Activated T-cell treated with anti-CD3 and anti-CD28 coated beads for 48 hours (primary cell): ENCODE measurements at regions not wholly inside any gene's neighbourhood (a gene's known extent, or its start where the extent isn't known, plus 50 kb on each side); places are given as distances from the start of the nearest gene placed in this dataset.
"Not testable (repeated sequence)": the region's sequence is repeated elsewhere in the genome, so short reads cannot be mapped to it uniquely, and the experiment has no call there.

ENCODE experiments used
- DNase-seq: peaks from one replicate; pipeline ENCODE4 v3.0.0-alpha.2; 2020; ENCODE audit warnings: low read depth

GRCh38 chrX:150212672-150213480 lies 150.2 kb upstream of the MAMLD1 start:
- no peak for DNase-seq

- no peak for DNase-seq
Observed at GRCh38 chrX:150213481-150214030, 149.6 kb upstream of the MAMLD1 start.

GRCh38 chrX:150216000-150216399 lies 147.1 kb upstream of the MAMLD1 start:
- DNase-seq: not testable (repeated sequence)

GRCh38 chrX:150216716-150217115 lies 146.4 kb upstream of the MAMLD1 start:
- no peak for DNase-seq

GRCh38 chrX:150217609-150218008 lies 145.5 kb upstream of the MAMLD1 start:
- DNase-seq: no peak

- DNase-seq: no peak
Observed at GRCh38 chrX:150219374-150220185, 143.5 kb upstream of the MAMLD1 start.

- DNase-seq: no peak
Observed at GRCh38 chrX:150223176-150224015, 139.7 kb upstream of the MAMLD1 start.

- DNase-seq: no peak
Observed at GRCh38 chrX:150224676-150225075, 138.4 kb upstream of the MAMLD1 start.

- no peak for DNase-seq
Observed at GRCh38 chrX:150225266-150225665, 137.9 kb upstream of the MAMLD1 start.

GRCh38 chrX:150225756-150226155 lies 137.4 kb upstream of the MAMLD1 start:
- DNase-seq: no peak

- no peak for DNase-seq
Observed at GRCh38 chrX:150226223-150226965, 136.7 kb upstream of the MAMLD1 start.

GRCh38 chrX:150227321-150227860 lies 135.7 kb upstream of the MAMLD1 start:
- DNase-seq: no peak

GRCh38 chrX:150227873-150228410 lies 135.2 kb upstream of the MAMLD1 start:
- DNase-seq: no peak

- no peak for DNase-seq
Observed at GRCh38 chrX:150228431-150228830, 134.7 kb upstream of the MAMLD1 start.

GRCh38 chrX:150229030-150229429 lies 134.1 kb upstream of the MAMLD1 start:
- DNase-seq: no peak

GRCh38 chrX:150229481-150229880 lies 133.6 kb upstream of the MAMLD1 start:
- no peak for DNase-seq

- not testable (repeated sequence) for DNase-seq
Observed at GRCh38 chrX:150230952-150231351, 132.2 kb upstream of the MAMLD1 start.

GRCh38 chrX:150231368-150231767 lies 131.7 kb upstream of the MAMLD1 start:
- DNase-seq: not testable (repeated sequence)

- not testable (repeated sequence) for DNase-seq
Observed at GRCh38 chrX:150232222-150232621, 130.9 kb upstream of the MAMLD1 start.

GRCh38 chrX:150234126-150234525 lies 129.0 kb upstream of the MAMLD1 start:
- no peak for DNase-seq

- no peak for DNase-seq
Observed at GRCh38 chrX:150236327-150236726, 126.8 kb upstream of the MAMLD1 start.
